Ovary (tissue), 3 donors: ENCODE measurements at regions not wholly inside any gene's neighbourhood (a gene's known extent, or its start where the extent isn't known, plus 50 kb on each side); places are given as distances from the start of the nearest gene placed in this dataset.

Experiments used
- CTCF ChIP-seq, 3 donors: fragments of 450-650 bp in 2 of 3; fragments of 200-600 bp in 1 of 3; IDR thresholded peaks; one replicate each; pipeline versions ENCODE4 v1.5.1 to v1.8.0; 2016 to 2022; ENCODE audit warnings: antibody characterized with exemption in 3 of 3, mild to moderate bottlenecking in 1 of 3
- EP300 ChIP-seq: sonication (generic); formaldehyde crosslinking; IDR thresholded peaks from one replicate; pipeline ENCODE4 v1.6.1; 2017; ENCODE audit warnings: antibody characterized with exemption
- donor health status: DM: no; HTN: no; CAD: no.

- TF ChIP-seq CTCF (IDR thresholded peaks at IDR 0.05) (no peak), EP300 (no peak)
Measured at GRCh38 chr18:61965311-61965710, 72.5 kb upstream of the RNF152 start.
